ENCODE measurements at regions not wholly inside any gene's neighbourhood (a gene's known extent, or its start where the extent isn't known, plus 50 kb on each side); places are given as distances from the start of the nearest gene placed in this dataset.

GRCh38 chrX:134717698-134718097 is 59.4 kb upstream of the PLAC1 start:
- DNase-seq (ENCODE audit: low read depth in 3 of 3), result no peak

- no peak for DNase-seq (ENCODE audit: low read depth in 3 of 3)
These were observed 58.3 kb upstream of the PLAC1 start for GRCh38 chrX:134716620-134717012.

- DNase-seq (ENCODE audit: low read depth in 3 of 3), result no peak
These were observed 57.8 kb upstream of the PLAC1 start for GRCh38 chrX:134715930-134716619.

GRCh38 chrX:134714633-134715110 is 56.4 kb upstream of the PLAC1 start:
- DNase-seq (ENCODE audit: low read depth in 3 of 3), result no peak

- DNase-seq (ENCODE audit: low read depth in 3 of 3), result no peak
These were observed 55.4 kb upstream of the PLAC1 start for GRCh38 chrX:134713618-134714107.

- no peak for DNase-seq (ENCODE audit: low read depth in 3 of 3)
These were observed 54.0 kb upstream of the PLAC1 start for GRCh38 chrX:134712272-134712671.

GRCh38 chrX:134711135-134711921 is 53.1 kb upstream of the PLAC1 start:
- no peak for DNase-seq (ENCODE audit: low read depth in 3 of 3)
